Endothelial cell of umbilical vein (primary cell): ENCODE measurements at regions not wholly inside any gene's neighbourhood (a gene's known extent, or its start where the extent isn't known, plus 50 kb on each side); places are given as distances from the start of the nearest gene placed in this dataset.

Experiments used
- BruUV-seq: library from RNA; stranded (reverse); fragments of 400-500 nt; replicated peaks from 2 replicates; lab custom pipeline; 2021; lab: Mats Ljungman, UMichigan
- CTCF ChIA-PET: fragments of 300-600, 350-600 bp; sonication (Branson Sonifier 250); formaldehyde crosslinking; loops from one replicate; lab custom pipeline; 2021; ENCODE audit warnings: antibody characterized with exemption, inconsistent platforms; lab: Charles Lee
- POLR2A ChIA-PET: fragments of 300-600, 350-600 bp; sonication (Branson Sonifier 250); formaldehyde crosslinking; loops from one replicate; lab custom pipeline; 2021; ENCODE audit warnings: antibody characterized with exemption, inconsistent platforms; lab: Charles Lee
- DNase-seq: peaks from one replicate; pipeline ENCODE4 v3.0.0-alpha.2; 2011; ENCODE audit warnings: low read depth, low spot score
- FAIRE-seq: peaks from 2 replicates; lab custom pipeline; 2011; peaks lifted over from hg19 to GRCh38; lab: Jason Lieb, UNC
- H2AFZ ChIP-seq: 2 replicates; pipeline ENCODE4 v1.6.0; 2012; ENCODE audit warnings: low read depth, low read length, control low read depth, inconsistent platforms
- H3K27ac ChIP-seq: 2 replicates; pipeline ENCODE4 v1.5.1; 2011; ENCODE audit warnings: low read depth, mild to moderate bottlenecking, control low read depth, low read length, moderate library complexity; ENCODE audit not compliant: insufficient read depth
- H3K27me3 ChIP-seq, 2 experiments: 2 replicates each; pipeline versions ENCODE4 v1.6.0 to v1.6.1; 2011; ENCODE audit warnings: low read length in 2 of 2, mixed read lengths in 1 of 2; ENCODE audit not compliant: control insufficient read depth in 2 of 2, insufficient read depth in 2 of 2
- H3K36me3 ChIP-seq, 2 experiments: 2 replicates in 1 of 2; 3 replicates in 1 of 2; pipeline ENCODE4 v1.5.1; 2011; ENCODE audit warnings: low read length in 2 of 2, mild to moderate bottlenecking in 1 of 2, moderate library complexity in 1 of 2; ENCODE audit not compliant: control insufficient read depth in 2 of 2, insufficient read depth in 2 of 2; ENCODE audit errors: extremely low read depth in 1 of 2
- H3K4me1 ChIP-seq: 3 replicates; pipeline ENCODE4 v1.5.1; 2011; ENCODE audit warnings: mild to moderate bottlenecking, low read length; ENCODE audit not compliant: control insufficient read depth, insufficient read depth; ENCODE audit errors: extremely low read depth
- H3K4me2 ChIP-seq: 2 replicates; pipeline ENCODE4 v1.6.1; 2011; ENCODE audit warnings: low read length, control low read depth, mixed read lengths; ENCODE audit not compliant: insufficient read depth
- H3K4me3 ChIP-seq, 3 experiments: fragments of 200-600 bp in 1 of 3; sonication (generic), shearing (Covaris generic) in 1 of 3; replicated peaks in 1 of 3; 2 replicates each; pipeline ENCODE4 v1.5.1; 2011 to 2016; ENCODE audit warnings: control low read depth in 3 of 3, low read length in 3 of 3, mild to moderate bottlenecking in 2 of 3, inconsistent platforms in 1 of 3, low read depth in 1 of 3, moderate library complexity in 1 of 3; ENCODE audit not compliant: insufficient read depth in 1 of 3
- H3K79me2 ChIP-seq: 2 replicates; pipeline ENCODE4 v1.6.0; 2012; ENCODE audit warnings: low read length, inconsistent platforms; ENCODE audit not compliant: control insufficient read depth, insufficient read depth
- H3K9ac ChIP-seq: replicated peaks from 2 replicates; pipeline ENCODE3; 2011; ENCODE audit warnings: low read length, control low read depth; ENCODE audit not compliant: insufficient read depth; ENCODE audit errors: extremely low read depth
- H3K9me1 ChIP-seq: replicated peaks from 3 replicates; pipeline ENCODE4 v1.6.0; 2011; ENCODE audit warnings: mild to moderate bottlenecking, low read length; ENCODE audit not compliant: control insufficient read depth, insufficient read depth; ENCODE audit errors: extremely low read depth
- H3K9me3 ChIP-seq: replicated peaks from 2 replicates; pipeline ENCODE4 v1.5.1; 2012; ENCODE audit warnings: low read length, inconsistent platforms; ENCODE audit not compliant: control insufficient read depth, insufficient read depth
- H4K20me1 ChIP-seq: replicated peaks from 2 replicates; pipeline ENCODE3; 2011; ENCODE audit warnings: mild to moderate bottlenecking, low read length; ENCODE audit not compliant: control insufficient read depth, insufficient read depth; ENCODE audit errors: extremely low read depth
- EZH2 ChIP-seq: IDR thresholded peaks from 2 replicates; pipeline ENCODE4 v1.6.1; 2012; ENCODE audit warnings: borderline replicate concordance, low read depth, mild to moderate bottlenecking, moderate library complexity, low read length, inconsistent platforms; ENCODE audit not compliant: severe bottlenecking
- FOS ChIP-seq: IDR thresholded peaks from 2 replicates; pipeline ENCODE4 v1.6.1; 2011; ENCODE audit warnings: mild to moderate bottlenecking, low read length, moderate library complexity, borderline replicate concordance; ENCODE audit not compliant: insufficient read depth
- GATA2 ChIP-seq: IDR thresholded peaks from 2 replicates; pipeline ENCODE4 v1.7.0; 2011; ENCODE audit warnings: low read depth, mild to moderate bottlenecking, moderate library complexity, mixed read lengths, low read length; ENCODE audit not compliant: insufficient read length, insufficient read depth
- JUN ChIP-seq: IDR thresholded peaks from 2 replicates; pipeline ENCODE4 v1.6.1; 2011; ENCODE audit warnings: borderline replicate concordance, low read depth; ENCODE audit not compliant: insufficient read length, insufficient read depth
- MAX ChIP-seq: IDR thresholded peaks from 2 replicates; pipeline ENCODE4 v1.6.1; 2011; ENCODE audit not compliant: insufficient read depth, insufficient read length
- MYC ChIP-seq: IDR thresholded peaks from one replicate; pipeline ENCODE4 v1.6.1; 2011; ENCODE audit warnings: mild to moderate bottlenecking, low read depth, low read length
- POLR2A ChIP-seq: IDR thresholded peaks from 2 replicates; pipeline ENCODE4 v1.6.1; 2012; ENCODE audit warnings: low read depth, mild to moderate bottlenecking, control low read depth, low read length
- POLR2AphosphoS5 ChIP-seq: IDR thresholded peaks from 2 replicates; pipeline ENCODE4 v1.6.1; 2012; ENCODE audit warnings: low read depth, mild to moderate bottlenecking, control low read depth, low read length, moderate library complexity; ENCODE audit not compliant: insufficient read depth
- dilution Hi-C: fragments of 300-500 bp; cut with MboI; formaldehyde crosslinking; loops from one replicate; pipeline ENCODE4 v1.15.0; 2019; ENCODE audit warnings: low sequenced_read_pairs; ENCODE audit not compliant: extremely low pct_ligation_motif_present
- intact Hi-C: fragments of 100-400 bp; cut with micrococcal nuclease; formaldehyde crosslinking; loops from one replicate; pipeline ENCODE4 v1.10.0; 2022
- TF ChIP-seq, protein P1 (sequence below), 2 donors: IDR thresholded peaks; 1 replicate in 1 of 2; 2 replicates in 1 of 2; pipeline ENCODE4 v1.5.1; 2011; ENCODE audit warnings: low read length in 2 of 2, mild to moderate bottlenecking in 2 of 2, moderate library complexity in 2 of 2, control low read depth in 1 of 2, inconsistent platforms in 1 of 2, low read depth in 1 of 2; ENCODE audit not compliant: insufficient read depth in 1 of 2; ENCODE audit errors: extremely low read depth in 1 of 2

DNA sequence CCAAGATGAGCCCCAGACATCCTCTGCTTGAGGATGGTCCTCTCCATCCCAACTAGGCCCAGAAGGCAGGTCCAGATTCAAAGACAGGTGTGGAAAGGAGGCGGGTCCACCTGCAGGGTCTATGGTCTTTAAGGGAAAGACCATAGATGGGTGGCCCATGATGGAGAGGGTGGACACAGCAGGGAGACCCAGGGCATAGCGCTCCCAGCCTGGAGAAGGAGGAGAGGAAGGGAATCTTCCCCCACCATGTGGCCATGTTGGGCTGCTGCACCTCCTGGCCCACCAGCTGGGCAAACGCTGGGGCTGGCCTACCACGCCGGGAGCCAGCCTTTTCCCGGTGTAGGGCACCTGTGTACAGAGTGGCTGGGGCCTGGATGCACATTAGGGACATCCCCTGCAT lies 265.2 kb upstream of the TLE3 start:
- Histone ChIP-seq H3K4me2 (no peak overlapping the region), H3K9me1 (no peaks in the 10 kb centered on the region), H3K9me3 (no peaks in the 10 kb centered on the region), H3K4me1 (no peaks in the 10 kb centered on the region), H3K79me2 (no peaks in the 10 kb centered on the region), H3K27me3 (no peaks in the 10 kb centered on the region), H3K4me3 (no peak overlapping the region), H2AFZ (no peak overlapping the region), H3K36me3 (no peaks in the 10 kb centered on the region), H3K27ac (no peak overlapping the region), H3K9ac (no peak overlapping the region), H4K20me1 (no peaks in the 10 kb centered on the region)
- BruUV-seq = no TSS peak
- intact Hi-C loops = loop anchor here (1.0 to 5.0 kb wide), 5 partner anchors 104 to 888 kb away; partner anchors contain the start of gene TLE3
- ChIA-PET POLR2A (no interaction called here), CTCF (interaction anchor here (0.5 to 2.2 kb wide), 19 partner anchors 9 to 887 kb away, joined by 3 to 22 read pairs (median 4); no protein-coding TSS in a partner anchor)
- dilution Hi-C loops = no loop called here
- no peak for FAIRE-seq
- TF ChIP-seq POLR2AphosphoS5 (no peak), FOS (no peak)
- TF ChIP-seq, protein P1, sequence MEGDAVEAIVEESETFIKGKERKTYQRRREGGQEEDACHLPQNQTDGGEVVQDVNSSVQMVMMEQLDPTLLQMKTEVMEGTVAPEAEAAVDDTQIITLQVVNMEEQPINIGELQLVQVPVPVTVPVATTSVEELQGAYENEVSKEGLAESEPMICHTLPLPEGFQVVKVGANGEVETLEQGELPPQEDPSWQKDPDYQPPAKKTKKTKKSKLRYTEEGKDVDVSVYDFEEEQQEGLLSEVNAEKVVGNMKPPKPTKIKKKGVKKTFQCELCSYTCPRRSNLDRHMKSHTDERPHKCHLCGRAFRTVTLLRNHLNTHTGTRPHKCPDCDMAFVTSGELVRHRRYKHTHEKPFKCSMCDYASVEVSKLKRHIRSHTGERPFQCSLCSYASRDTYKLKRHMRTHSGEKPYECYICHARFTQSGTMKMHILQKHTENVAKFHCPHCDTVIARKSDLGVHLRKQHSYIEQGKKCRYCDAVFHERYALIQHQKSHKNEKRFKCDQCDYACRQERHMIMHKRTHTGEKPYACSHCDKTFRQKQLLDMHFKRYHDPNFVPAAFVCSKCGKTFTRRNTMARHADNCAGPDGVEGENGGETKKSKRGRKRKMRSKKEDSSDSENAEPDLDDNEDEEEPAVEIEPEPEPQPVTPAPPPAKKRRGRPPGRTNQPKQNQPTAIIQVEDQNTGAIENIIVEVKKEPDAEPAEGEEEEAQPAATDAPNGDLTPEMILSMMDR (IDR thresholded peaks at IDR 0.05; ENCODE audit: extremely low read depth in 1 of 2, insufficient read depth in 1 of 2, low read depth in 1 of 2, low read length in 2 of 2) = peak; percentile 55 to 87
- peak; percentile 38 for DNase-seq

DNA sequence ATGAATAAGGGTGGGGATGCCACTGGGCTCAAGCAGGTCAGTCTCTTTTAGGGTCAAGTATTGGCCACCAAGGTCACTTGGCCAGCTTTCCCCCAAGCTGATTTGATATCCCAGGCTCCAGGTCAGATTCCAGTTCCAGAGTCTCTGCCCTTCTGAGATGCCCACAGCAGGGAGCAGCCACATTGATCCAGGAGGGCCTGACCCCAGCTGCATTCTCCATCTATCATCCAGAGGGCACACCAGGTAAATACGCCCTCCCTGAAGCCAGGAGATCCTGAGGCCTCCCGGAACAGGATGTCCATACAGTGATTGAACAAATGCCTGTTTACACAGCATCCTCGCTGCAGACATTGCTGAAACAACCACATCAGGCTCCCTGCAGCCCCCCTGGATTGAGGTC lies 264.6 kb upstream of the TLE3 start:
- ChIA-PET CTCF (interaction anchor here (1.2 to 2.2 kb wide), 8 partner anchors 18 to 883 kb away, joined by 3 to 22 read pairs (median 4); no protein-coding TSS in a partner anchor), POLR2A (no interaction called here)
- H3K4me1 ChIP-seq = no peaks in the 10 kb centered on the region
- FAIRE-seq (no peak), DNase-seq (no peak)
- no peak overlapping the region for H2AFZ ChIP-seq
- no peaks in the 10 kb centered on the region for H4K20me1 ChIP-seq
- dilution Hi-C loops = no loop called here
- TF ChIP-seq JUN (no peak), GATA2 (no peak), POLR2AphosphoS5 (no peak), MAX (no peak), EZH2 (no peak), FOS (no peak), POLR2A (no peak), MYC (no peak)
- TF ChIP-seq, protein P1 (IDR thresholded peaks at IDR 0.05; ENCODE audit: extremely low read depth in 1 of 2, insufficient read depth in 1 of 2, low read depth in 1 of 2, low read length in 2 of 2) = no peak
- H3K27ac ChIP-seq = no peak overlapping the region
- H3K79me2 ChIP-seq = no peaks in the 10 kb centered on the region
- no peak overlapping the region for H3K4me2 ChIP-seq
- intact Hi-C loops = loop anchor here (2.0 to 5.0 kb wide), 2 partner anchors 785 to 888 kb away; no protein-coding TSS in a partner anchor
- no TSS peak for BruUV-seq
- H3K9ac ChIP-seq = no peak overlapping the region
- no peaks in the 10 kb centered on the region for H3K36me3 ChIP-seq
- H3K9me1 ChIP-seq = no peaks in the 10 kb centered on the region
- no peaks in the 10 kb centered on the region for H3K9me3 ChIP-seq
- H3K4me3 ChIP-seq = no peak overlapping the region
- H3K27me3 ChIP-seq = no peaks in the 10 kb centered on the region
